HCT116 (cell line): ENCODE measurements at regions not wholly inside any gene's neighbourhood (a gene's known extent, or its start where the extent isn't known, plus 50 kb on each side); places are given as distances from the start of the nearest gene placed in this dataset.

ENCODE experiments used
- ATAC-seq: fragments of 200-7000 bp; cut with Tn5 transposase; 2 replicates; pipeline ENCODE4 v1.9.1; 2020; ENCODE audit warnings: mild to moderate bottlenecking, moderate library complexity
- BruUV-seq: library from RNA; stranded (reverse); fragments of 400-500 nt; replicated peaks from 2 replicates; lab custom pipeline; 2021; lab: Mats Ljungman, UMichigan
- CTCF ChIA-PET: fragments of 300-600 bp; sonication (Branson Sonifier 250); formaldehyde crosslinking; loops from one replicate; lab custom pipeline; 2021; ENCODE audit warnings: antibody characterized with exemption; lab: Charles Lee
- POLR2A ChIA-PET: fragments of 300-600, 350-600 bp; sonication (Branson Sonifier 250); formaldehyde crosslinking; loops from one replicate; lab custom pipeline; 2021; ENCODE audit warnings: antibody characterized with exemption; lab: Charles Lee
- RAD21 ChIA-PET, 2 experiments: fragments of 300-600 bp; sonication (Branson Sonifier 250); formaldehyde crosslinking; loops; one replicate each; lab custom pipeline; 2023; ENCODE audit warnings: low total read pairs in 2 of 2; ENCODE audit not compliant: uncharacterized antibody in 2 of 2, unreplicated experiment in 2 of 2, low non-redundant PET in 1 of 2; lab: Charles Lee
- DNase-seq: peaks from one replicate; pipeline ENCODE4 v3.0.0-alpha.2; 2010; ENCODE audit warnings: low read depth, low spot score
- H2AFZ ChIP-seq: fragments of 200-600 bp; shearing (Covaris generic), sonication (generic); 2 replicates; pipeline ENCODE4 v1.6.1; 2017; ENCODE audit warnings: low read depth, mixed run types, mixed read lengths, antibody characterized with exemption, low read length; ENCODE audit not compliant: poor library complexity, severe bottlenecking
- H3K27ac ChIP-seq: 2 replicates; pipeline ENCODE4 v1.5.1; 2012; ENCODE audit warnings: low read depth, low read length
- H3K27me3 ChIP-seq: fragments of 200-600 bp; sonication (generic); 2 replicates; pipeline ENCODE4 v1.6.1; 2016; ENCODE audit warnings: mixed run types, low read length, mixed read lengths; ENCODE audit not compliant: insufficient read depth
- H3K36me3 ChIP-seq, 2 experiments: fragments of 200-500 bp in 1 of 2; fragments of 200-600 bp in 1 of 2; sonication (Bioruptor generic) in 1 of 2; sonication (generic) in 1 of 2; 2 replicates each; pipeline versions ENCODE4 v1.5.1 to v1.6.1; 2014 to 2016; ENCODE audit warnings: low read length in 2 of 2, inconsistent platforms in 1 of 2, mixed read lengths in 1 of 2, mixed run types in 1 of 2; ENCODE audit not compliant: insufficient read depth in 2 of 2, control insufficient read depth in 1 of 2
- H3K4me1 ChIP-seq, 2 experiments: fragments of 200-600 bp in 1 of 2; sonication (generic) in 1 of 2; 2 replicates each; pipeline versions ENCODE4 v1.5.1 to v1.6.1; 2012 to 2017; ENCODE audit warnings: low read length in 2 of 2, inconsistent platforms in 1 of 2, mild to moderate bottlenecking in 1 of 2, mixed read lengths in 1 of 2, mixed run types in 1 of 2, moderate library complexity in 1 of 2; ENCODE audit not compliant: insufficient read depth in 2 of 2, control insufficient read depth in 1 of 2
- H3K4me2 ChIP-seq: fragments of 200-600 bp; sonication (generic); 2 replicates; pipeline ENCODE4 v1.6.1; 2017; ENCODE audit warnings: mixed run types, low read length, mixed read lengths
- H3K4me3 ChIP-seq, 2 experiments: fragments of 200-600 bp in 1 of 2; sonication (generic) in 1 of 2; replicated peaks in 1 of 2; 2 replicates each; pipeline ENCODE4 v1.5.1; 2011 to 2016; ENCODE audit warnings: low read length in 2 of 2, control low read depth in 1 of 2, low read depth in 1 of 2, mild to moderate bottlenecking in 1 of 2, mixed read lengths in 1 of 2, mixed run types in 1 of 2
- H3K79me2 ChIP-seq: fragments of 200-600 bp; sonication (generic); 2 replicates; pipeline ENCODE4 v1.6.1; 2017; ENCODE audit warnings: mild to moderate bottlenecking, mixed run types, low read length, moderate library complexity, mixed read lengths; ENCODE audit not compliant: insufficient read depth
- H3K9ac ChIP-seq: fragments of 200-600 bp; sonication (generic); 2 replicates; pipeline ENCODE4 v1.6.1; 2016; ENCODE audit warnings: low read length, mixed read lengths
- H3K9me2 ChIP-seq: fragments of 200-600 bp; sonication (generic), shearing (Covaris generic); 2 replicates; pipeline ENCODE4 v1.6.1; 2017; ENCODE audit warnings: mixed run types, mild to moderate bottlenecking, moderate library complexity; ENCODE audit not compliant: insufficient read depth
- H3K9me3 ChIP-seq, 2 experiments: fragments of 200-500 bp in 1 of 2; fragments of 200-600 bp in 1 of 2; sonication (Bioruptor generic) in 1 of 2; sonication (generic) in 1 of 2; 2 replicates each; pipeline ENCODE4 v1.6.1; 2014 to 2017; ENCODE audit warnings: low read length in 2 of 2, mixed read lengths in 2 of 2, inconsistent platforms in 1 of 2, low read depth in 1 of 2, mild to moderate bottlenecking in 1 of 2, mixed run types in 1 of 2, moderate library complexity in 1 of 2; ENCODE audit not compliant: control insufficient read depth in 1 of 2, insufficient read depth in 1 of 2
- H4K20me1 ChIP-seq: fragments of 200-600 bp; sonication (generic), shearing (Covaris generic); 2 replicates; pipeline ENCODE4 v1.6.1; 2017; ENCODE audit warnings: mixed run types, mild to moderate bottlenecking, moderate library complexity; ENCODE audit not compliant: insufficient read depth
- EZH2 ChIP-seq: fragments of 200-600 bp; sonication (generic); IDR thresholded peaks from 2 replicates; pipeline ENCODE4 v1.6.1; 2017; ENCODE audit warnings: antibody characterized with exemption, mixed run types
- EZH2phosphoT487 ChIP-seq: fragments of 200-600 bp; IDR thresholded peaks from 2 replicates; pipeline ENCODE4 v1.6.1; 2018; ENCODE audit warnings: antibody characterized with exemption, borderline replicate concordance
- FOSL1 ChIP-seq: IDR thresholded peaks from 2 replicates; pipeline ENCODE4 v1.6.1; 2012; ENCODE audit warnings: low read depth
- MAX ChIP-seq: IDR thresholded peaks from 2 replicates; pipeline ENCODE4 v1.6.1; 2012
- POLR2A ChIP-seq: IDR thresholded peaks from 2 replicates; pipeline ENCODE4 v1.7.0; 2011; ENCODE audit warnings: borderline replicate concordance; ENCODE audit not compliant: insufficient read depth, insufficient read length; ENCODE audit errors: extremely low read depth
- YY1 ChIP-seq: IDR thresholded peaks from 2 replicates; pipeline ENCODE4 v1.6.1; 2011; ENCODE audit warnings: low read length, low read depth, moderate library complexity, mild to moderate bottlenecking; ENCODE audit not compliant: insufficient replicate concordance; ENCODE audit errors: extremely low read depth
- ZBTB33 ChIP-seq: IDR thresholded peaks from 2 replicates; pipeline ENCODE4 v1.6.1; 2011; ENCODE audit warnings: mild to moderate bottlenecking, low read length, moderate library complexity; ENCODE audit not compliant: insufficient replicate concordance; ENCODE audit errors: extremely low read depth
- ZFX ChIP-seq: fragments of 450-650 bp; IDR thresholded peaks from 2 replicates; pipeline ENCODE4 v1.6.1; 2017
- ZNF274 ChIP-seq: fragments of 200-500 bp; sonication (Bioruptor generic); IDR thresholded peaks from 2 replicates; pipeline ENCODE4 v1.6.1; 2014; ENCODE audit warnings: mild to moderate bottlenecking, low read depth, low read length, inconsistent platforms
- intact Hi-C: fragments of 100-400 bp; cut with micrococcal nuclease; formaldehyde crosslinking; loops from 2 replicates; pipeline ENCODE4 v1.10.0; 2022

- ATAC-seq (no peak), DNase-seq (no peak)
- no peaks in the 10 kb centered on the region for H3K79me2 ChIP-seq
- no peaks in the 10 kb centered on the region for H3K4me1 ChIP-seq
- no peaks in the 10 kb centered on the region for H3K9me2 ChIP-seq
- H3K4me2 ChIP-seq, result no peak overlapping the region
- TF ChIP-seq FOSL1, result no peak
- no peak for TF ChIP-seq YY1
- TF ChIP-seq ZNF274, result no peak
- TF ChIP-seq ZFX, result no peak
- TF ChIP-seq EZH2phosphoT487, result no peak
- no peaks in the 10 kb centered on the region for H4K20me1 ChIP-seq
- ChIA-PET POLR2A (no interaction called here), RAD21 (no interaction called here), CTCF (no interaction called here)
- no peak overlapping the region for H3K4me3 ChIP-seq
- no peak overlapping the region for H3K9ac ChIP-seq
- H3K9me3 ChIP-seq, result no peaks in the 10 kb centered on the region
- no peaks in the 10 kb centered on the region for H3K27me3 ChIP-seq
- no peak overlapping the region for H3K27ac ChIP-seq
- no peak overlapping the region for H2AFZ ChIP-seq
- no peaks in the 10 kb centered on the region for H3K36me3 ChIP-seq
- BruUV-seq, result no TSS peak
- intact Hi-C loops, result no loop called here
Observed at GRCh38 chr12:81963636-81964035, 204.5 kb upstream of the PPFIA2 start.

- ChIA-PET CTCF (no interaction called here), RAD21 (no interaction called here)
- Histone ChIP-seq H2AFZ (no peak overlapping the region), H3K36me3 (no peaks in the 10 kb centered on the region), H3K9ac (no peak overlapping the region), H3K4me3 (no peak overlapping the region), H3K4me1 (no peaks in the 10 kb centered on the region), H3K27ac (no peak overlapping the region), H3K9me2 (no peaks in the 10 kb centered on the region), H3K27me3 (no peaks in the 10 kb centered on the region), H4K20me1 (no peaks in the 10 kb centered on the region), H3K79me2 (no peaks in the 10 kb centered on the region), H3K9me3 (no peaks in the 10 kb centered on the region), H3K4me2 (no peak overlapping the region)
- DNase-seq (no peak), ATAC-seq (no peak)
- no TSS peak for BruUV-seq
- intact Hi-C loops, result no loop called here
- no peak for TF ChIP-seq ZFX
- no peak for TF ChIP-seq FOSL1
- no peak for TF ChIP-seq EZH2
- no peak for TF ChIP-seq ZBTB33
- no peak for TF ChIP-seq MAX
- no peak for TF ChIP-seq YY1
- TF ChIP-seq POLR2A, result no peak
- TF ChIP-seq, all 23 proteins: peak for 0
- POLR2A ChIA-PET, result no interaction called here
Observed at GRCh38 chr12:81963026-81963425, 203.9 kb upstream of the PPFIA2 start.
